K562 (cell line): ENCODE measurements at regions not wholly inside any gene's neighbourhood (a gene's known extent, or its start where the extent isn't known, plus 50 kb on each side); places are given as distances from the start of the nearest gene placed in this dataset.

Source experiments
- BRCA1 ChIP-seq, 2 experiments: fragments of 450-650 bp in 1 of 2; sonication (generic) in 1 of 2; formaldehyde crosslinking in 1 of 2; IDR thresholded peaks; 2 replicates each; pipeline versions ENCODE4 v1.5.0 to v1.6.1; 2017 to 2020; ENCODE audit warnings: mild to moderate bottlenecking in 1 of 2, missing genetic modification reagents in 1 of 2
- PPARD ChIP-seq: fragments of 250-450 bp; sonication (Bioruptor Pico); IDR thresholded peaks from 2 replicates; pipeline ENCODE4 v1.8.0; 2022; ENCODE audit warnings: inconsistent platforms, mild to moderate bottlenecking, moderate library complexity
- SETDB1 ChIP-seq: IDR thresholded peaks from one replicate; pipeline ENCODE4 v1.6.1; 2012; ENCODE audit warnings: low read length, control low read depth, inconsistent platforms
- SP1 ChIP-seq: sonication (generic); formaldehyde crosslinking; IDR thresholded peaks from 2 replicates; pipeline ENCODE4 v1.8.1; 2022; ENCODE audit warnings: mild to moderate bottlenecking, missing genetic modification reagents
- TF ChIP-seq, protein P1 (sequence below), 3 experiments: IDR thresholded peaks in 2 of 3; conservative IDR thresholded peaks in 1 of 3; 2 replicates each; pipeline ENCODE4 v1.5.1; 2011 to 2012; ENCODE audit warnings: low read length in 3 of 3, mild to moderate bottlenecking in 3 of 3, control low read depth in 2 of 3, improper control_type of control experiment in 1 of 3, inconsistent platforms in 1 of 3, low read depth in 1 of 3, mixed read lengths in 1 of 3, moderate library complexity in 1 of 3; ENCODE audit not compliant: insufficient read depth in 2 of 3

GRCh38 chr5:105639068-105639467 lies 2031.7 kb downstream of the EFNA5 start:
- TF ChIP-seq SETDB1, result no peak
- no peak for TF ChIP-seq BRCA1 (IDR thresholded peaks at IDR 0.05)
- no peak for TF ChIP-seq BRCA1 (CRISPR knock-in tag; IDR thresholded peaks at IDR 0.05)
- no peak for TF ChIP-seq SP1 (CRISPR knock-in tag)
- no peak for TF ChIP-seq PPARD (CRISPR knock-in tag)
- TF ChIP-seq, protein P1, sequence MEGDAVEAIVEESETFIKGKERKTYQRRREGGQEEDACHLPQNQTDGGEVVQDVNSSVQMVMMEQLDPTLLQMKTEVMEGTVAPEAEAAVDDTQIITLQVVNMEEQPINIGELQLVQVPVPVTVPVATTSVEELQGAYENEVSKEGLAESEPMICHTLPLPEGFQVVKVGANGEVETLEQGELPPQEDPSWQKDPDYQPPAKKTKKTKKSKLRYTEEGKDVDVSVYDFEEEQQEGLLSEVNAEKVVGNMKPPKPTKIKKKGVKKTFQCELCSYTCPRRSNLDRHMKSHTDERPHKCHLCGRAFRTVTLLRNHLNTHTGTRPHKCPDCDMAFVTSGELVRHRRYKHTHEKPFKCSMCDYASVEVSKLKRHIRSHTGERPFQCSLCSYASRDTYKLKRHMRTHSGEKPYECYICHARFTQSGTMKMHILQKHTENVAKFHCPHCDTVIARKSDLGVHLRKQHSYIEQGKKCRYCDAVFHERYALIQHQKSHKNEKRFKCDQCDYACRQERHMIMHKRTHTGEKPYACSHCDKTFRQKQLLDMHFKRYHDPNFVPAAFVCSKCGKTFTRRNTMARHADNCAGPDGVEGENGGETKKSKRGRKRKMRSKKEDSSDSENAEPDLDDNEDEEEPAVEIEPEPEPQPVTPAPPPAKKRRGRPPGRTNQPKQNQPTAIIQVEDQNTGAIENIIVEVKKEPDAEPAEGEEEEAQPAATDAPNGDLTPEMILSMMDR (IDR thresholded peaks at IDR 0.05 in 2 of 3, conservative IDR thresholded peaks at IDR 0.05 in 1 of 3; ENCODE audit: insufficient read depth in 2 of 3, low read depth in 1 of 3, low read length in 3 of 3), result no peak
